AG09309 (cell line): ENCODE measurements at regions not wholly inside any gene's neighbourhood (a gene's known extent, or its start where the extent isn't known, plus 50 kb on each side); places are given as distances from the start of the nearest gene placed in this dataset.
"Not testable (repeated sequence)": the region's sequence is repeated elsewhere in the genome, so short reads cannot be mapped to it uniquely, and the experiment has no call there.

Experiments
- DNase-seq: peaks from one replicate; pipeline ENCODE4 v3.0.0-alpha.2; 2010; ENCODE audit warnings: low read depth
- H3K4me3 ChIP-seq: 2 replicates; pipeline ENCODE4 v1.5.1; 2011; ENCODE audit warnings: mild to moderate bottlenecking, low read depth, low read length, moderate library complexity; ENCODE audit not compliant: control insufficient read depth
- CTCF ChIP-seq: IDR thresholded peaks from 2 replicates; pipeline ENCODE4 v1.5.1; 2011; ENCODE audit warnings: mild to moderate bottlenecking, low read depth, low read length, inconsistent platforms; ENCODE audit not compliant: insufficient read depth, control insufficient read depth; ENCODE audit errors: missing control alignments

- TF ChIP-seq CTCF: no peak
- DNase-seq: no peak
- H3K4me3 ChIP-seq: no peak overlapping the region
These were observed 74.3 kb upstream of the TEX13D start for GRCh38 chrX:124257924-124258702.

GRCh38 chrX:124260845-124261244 lies 71.6 kb upstream of the TEX13D start:
- H3K4me3 ChIP-seq: no peak overlapping the region
- no peak for DNase-seq
- no peak for TF ChIP-seq CTCF

- no peak for TF ChIP-seq CTCF
- DNase-seq: no peak
- H3K4me3 ChIP-seq: no peak overlapping the region
These were observed 68.7 kb upstream of the TEX13D start for GRCh38 chrX:124263743-124264142.

GRCh38 chrX:124268099-124268498 lies 64.4 kb upstream of the TEX13D start:
- no peak overlapping the region for H3K4me3 ChIP-seq
- no peak for DNase-seq
- no peak for TF ChIP-seq CTCF

- no peak for TF ChIP-seq CTCF
- no peak for DNase-seq
- H3K4me3 ChIP-seq: no peak overlapping the region
These were observed 62.6 kb upstream of the TEX13D start for GRCh38 chrX:124269881-124270280.

GRCh38 chrX:124271599-124271998 lies 60.9 kb upstream of the TEX13D start:
- not testable (repeated sequence) for H3K4me3 ChIP-seq, DNase-seq

- H3K4me3 ChIP-seq: no peak overlapping the region
- TF ChIP-seq CTCF: no peak
- no peak for DNase-seq
These were observed 60.0 kb upstream of the TEX13D start for GRCh38 chrX:124272370-124272982.
